HUES6 (cell line): ENCODE measurements at regions not wholly inside any gene's neighbourhood (a gene's known extent, or its start where the extent isn't known, plus 50 kb on each side); places are given as distances from the start of the nearest gene placed in this dataset.
A peak's percentile ranks its signal among the peaks of the same experiment; 100 is the strongest.

ENCODE experiments used
- H3K27ac ChIP-seq: 2 replicates; pipeline ENCODE4 v1.7.0; 2013; ENCODE audit warnings: low read depth, mild to moderate bottlenecking, low read length, inconsistent platforms
- H3K27me3 ChIP-seq: 2 replicates; pipeline ENCODE4 v1.6.1; 2013; ENCODE audit warnings: low read length; ENCODE audit not compliant: control insufficient read depth, insufficient read depth
- H3K36me3 ChIP-seq: 2 replicates; pipeline ENCODE4 v1.6.1; 2013; ENCODE audit warnings: low read length; ENCODE audit not compliant: control insufficient read depth, insufficient read depth
- H3K4me1 ChIP-seq: 2 replicates; pipeline ENCODE4 v1.6.1; 2013; ENCODE audit warnings: low read length; ENCODE audit not compliant: control insufficient read depth, insufficient read depth
- H3K4me3 ChIP-seq: 2 replicates; pipeline ENCODE4 v1.5.1; 2013; ENCODE audit warnings: low read depth, low read length
- H3K9ac ChIP-seq: one replicate; pipeline ENCODE4 v1.6.1; 2013; ENCODE audit warnings: mild to moderate bottlenecking, low read length
- H3K9me3 ChIP-seq: 2 replicates; pipeline ENCODE4 v1.6.1; 2013; ENCODE audit warnings: low read depth, low read length; ENCODE audit not compliant: control insufficient read depth, insufficient read depth

GRCh38 chr13:80666782-80667552, 326.0 kb upstream of the SPRY2 start:
- Histone ChIP-seq H3K27ac (no peak overlapping the region), H3K27me3 (no peaks in the 10 kb centered on the region), H3K36me3 (no peaks in the 10 kb centered on the region), H3K9ac (no peak overlapping the region), H3K4me1 (peaks cover 6% of the 10 kb centered on the region; the same call in 1 of the 2 replicates), H3K4me3 (no peak overlapping the region), H3K9me3 (no peaks in the 10 kb centered on the region)

- no peak overlapping the region for H3K27ac ChIP-seq
- H3K9ac ChIP-seq = no peak overlapping the region
- H3K27me3 ChIP-seq = no peaks in the 10 kb centered on the region
- no peaks in the 10 kb centered on the region for H3K9me3 ChIP-seq
- no peaks in the 10 kb centered on the region for H3K36me3 ChIP-seq
- peaks cover 6% of the 10 kb centered on the region; the same call in 1 of the 2 replicates for H3K4me1 ChIP-seq
- H3K4me3 ChIP-seq = no peak overlapping the region
Observed at GRCh38 chr13:80665792-80666333, 324.9 kb upstream of the SPRY2 start.

- Histone ChIP-seq H3K36me3 (no peaks in the 10 kb centered on the region), H3K27ac (no peak overlapping the region), H3K9me3 (no peaks in the 10 kb centered on the region), H3K4me1 (peaks cover 6% of the 10 kb centered on the region; the same call in 1 of the 2 replicates), H3K27me3 (no peaks in the 10 kb centered on the region), H3K9ac (no peak overlapping the region), H3K4me3 (no peak overlapping the region)
Observed at GRCh38 chr13:80664950-80665349, 324.0 kb upstream of the SPRY2 start.

GRCh38 chr13:80663788-80664187, 322.9 kb upstream of the SPRY2 start:
- H3K4me1 ChIP-seq = peaks cover 6% of the 10 kb centered on the region; the same call in 1 of the 2 replicates
- H3K4me3 ChIP-seq = no peak overlapping the region
- H3K27me3 ChIP-seq = no peaks in the 10 kb centered on the region
- H3K9ac ChIP-seq = no peak overlapping the region
- H3K27ac ChIP-seq = no peak overlapping the region
- no peaks in the 10 kb centered on the region for H3K9me3 ChIP-seq
- no peaks in the 10 kb centered on the region for H3K36me3 ChIP-seq

- Histone ChIP-seq H3K4me1 (no peaks in the 10 kb centered on the region), H3K27ac (no peak overlapping the region), H3K9me3 (no peaks in the 10 kb centered on the region), H3K9ac (no peak overlapping the region), H3K36me3 (no peaks in the 10 kb centered on the region), H3K4me3 (no peak overlapping the region), H3K27me3 (no peaks in the 10 kb centered on the region)
Observed at GRCh38 chr13:80658705-80659104, 317.8 kb upstream of the SPRY2 start.

GRCh38 chr13:80656512-80656904, 315.6 kb upstream of the SPRY2 start:
- Histone ChIP-seq H3K27me3 (no peaks in the 10 kb centered on the region), H3K36me3 (no peaks in the 10 kb centered on the region), H3K27ac (no peak overlapping the region), H3K9ac (no peak overlapping the region), H3K4me3 (no peak overlapping the region), H3K9me3 (no peaks in the 10 kb centered on the region), H3K4me1 (no peaks in the 10 kb centered on the region)

- H3K27ac ChIP-seq = no peak overlapping the region
- H3K36me3 ChIP-seq = no peaks in the 10 kb centered on the region
- H3K9me3 ChIP-seq = no peaks in the 10 kb centered on the region
- no peak overlapping the region for H3K9ac ChIP-seq
- H3K27me3 ChIP-seq = no peaks in the 10 kb centered on the region
- no peak overlapping the region for H3K4me3 ChIP-seq
- H3K4me1 ChIP-seq = no peaks in the 10 kb centered on the region
Observed at GRCh38 chr13:80655778-80656511, 315.0 kb upstream of the SPRY2 start.

GRCh38 chr13:80654638-80655249, 313.8 kb upstream of the SPRY2 start:
- H3K27me3 ChIP-seq = no peaks in the 10 kb centered on the region
- H3K4me1 ChIP-seq = no peaks in the 10 kb centered on the region
- no peaks in the 10 kb centered on the region for H3K9me3 ChIP-seq
- H3K9ac ChIP-seq = no peak overlapping the region
- H3K4me3 ChIP-seq = peak overlapping the region; percentile 25; the same call in 1 of the 2 replicates
- no peak overlapping the region for H3K27ac ChIP-seq
- H3K36me3 ChIP-seq = no peaks in the 10 kb centered on the region

GRCh38 chr13:80649274-80649673, 308.3 kb upstream of the SPRY2 start:
- Histone ChIP-seq H3K27me3 (no peaks in the 10 kb centered on the region), H3K9me3 (no peaks in the 10 kb centered on the region), H3K36me3 (no peaks in the 10 kb centered on the region), H3K9ac (no peak overlapping the region), H3K4me3 (no peak overlapping the region), H3K27ac (no peak overlapping the region), H3K4me1 (no peaks in the 10 kb centered on the region)

DNA sequence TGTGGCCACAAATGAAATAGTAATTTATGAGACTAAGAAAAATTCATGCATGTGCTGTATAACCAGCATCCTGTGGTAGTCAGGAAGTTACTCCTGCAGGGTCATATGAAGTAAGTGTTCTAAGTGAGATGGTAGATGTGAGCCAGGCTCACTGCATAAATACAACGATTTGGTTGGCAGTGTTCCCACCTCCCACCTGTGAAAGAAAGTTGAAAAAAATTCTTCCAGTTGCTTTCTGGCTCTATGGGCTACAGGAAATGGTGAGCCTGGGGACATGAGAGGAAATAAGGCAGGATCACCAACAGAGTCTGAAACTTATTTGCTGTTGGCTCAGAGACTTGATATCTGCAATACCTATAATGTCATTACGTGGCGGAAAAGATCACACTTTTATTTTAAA, 301.7 kb upstream of the SPRY2 start:
- Histone ChIP-seq H3K36me3 (no peaks in the 10 kb centered on the region), H3K4me1 (no peaks in the 10 kb centered on the region), H3K9me3 (no peaks in the 10 kb centered on the region)

GRCh38 chr13:80633251-80633650, 292.3 kb upstream of the SPRY2 start:
- Histone ChIP-seq H3K27ac (no peak overlapping the region), H3K4me1 (no peaks in the 10 kb centered on the region), H3K27me3 (no peaks in the 10 kb centered on the region), H3K9ac (no peak overlapping the region), H3K4me3 (no peak overlapping the region), H3K36me3 (no peaks in the 10 kb centered on the region), H3K9me3 (no peaks in the 10 kb centered on the region)

More for the DNA sequence above, 301.7 kb upstream of the SPRY2 start:
- Histone ChIP-seq H3K27ac (no peak overlapping the region), H3K4me3 (no peak overlapping the region), H3K27me3 (no peaks in the 10 kb centered on the region), H3K9ac (no peak overlapping the region)
